WTC11 (cell line): ENCODE measurements at regions not wholly inside any gene's neighbourhood (a gene's known extent, or its start where the extent isn't known, plus 50 kb on each side); places are given as distances from the start of the nearest gene placed in this dataset.
A peak's percentile ranks its signal among the peaks of the same experiment; 100 is the strongest.
"Not testable (repeated sequence)": the region's sequence is repeated elsewhere in the genome, so short reads cannot be mapped to it uniquely, and the experiment has no call there.

Experiments used
- ATAC-seq: fragments of 200-7000 bp; cut with Tn5 transposase; 2 replicates; pipeline ENCODE4 v1.10.0; 2021; ENCODE audit warnings: mild to moderate bottlenecking, moderate library complexity
- CTCF ChIA-PET: fragments of 300-600 bp; sonication (Branson Sonifier 250); formaldehyde crosslinking; loops from one replicate; lab custom pipeline; 2021; ENCODE audit warnings: antibody characterized with exemption; lab: Charles Lee
- POLR2A ChIA-PET: fragments of 350-600 bp; sonication (Branson Sonifier 250); formaldehyde crosslinking; loops from one replicate; lab custom pipeline; 2021; ENCODE audit warnings: antibody characterized with exemption; lab: Charles Lee
- DNase-seq: peaks from one replicate; pipeline ENCODE4 v3.0.0; 2021; ENCODE audit warnings: low spot score
- H3K27ac Mint-ChIP-seq: 2 replicates; pipeline ENCODE4 v1.8.0; 2021; ENCODE audit warnings: mixed read lengths
- H3K27me3 Mint-ChIP-seq: 2 replicates; pipeline ENCODE4 v1.8.0; 2021; ENCODE audit warnings: low read depth, mild to moderate bottlenecking, moderate library complexity, mixed read lengths
- H3K36me3 Mint-ChIP-seq: 2 replicates; pipeline ENCODE4 v1.8.0; 2021; ENCODE audit warnings: mixed read lengths
- H3K4me1 Mint-ChIP-seq: 2 replicates; pipeline ENCODE4 v1.8.0; 2022; ENCODE audit warnings: mixed read lengths
- H3K4me3 Mint-ChIP-seq: 2 replicates; pipeline ENCODE4 v1.8.0; 2021; ENCODE audit warnings: mild to moderate bottlenecking, moderate library complexity, mixed read lengths
- H3K9me3 Mint-ChIP-seq: 2 replicates; pipeline ENCODE4 v1.8.0; 2021; ENCODE audit warnings: mixed read lengths
- ATF3 ChIP-seq: sonication (generic); formaldehyde crosslinking; conservative IDR thresholded peaks from 2 replicates; pipeline ENCODE4 v1.8.1; 2022; ENCODE audit warnings: mild to moderate bottlenecking, missing genetic modification reagents
- CBFB ChIP-seq: sonication (generic); formaldehyde crosslinking; IDR thresholded peaks from 2 replicates; pipeline ENCODE4 v1.8.1; 2022; ENCODE audit warnings: mild to moderate bottlenecking, low read depth, missing genetic modification reagents
- ELF4 ChIP-seq: sonication (generic); formaldehyde crosslinking; IDR thresholded peaks from 2 replicates; pipeline ENCODE4 v1.8.1; 2022; ENCODE audit warnings: low read depth, mild to moderate bottlenecking, moderate library complexity, missing genetic modification reagents
- FOXP1 ChIP-seq: sonication (generic); formaldehyde crosslinking; IDR thresholded peaks from 2 replicates; pipeline ENCODE4 v1.8.0; 2022; ENCODE audit warnings: missing genetic modification reagents, mild to moderate bottlenecking, moderate library complexity, borderline replicate concordance
- KAT7 ChIP-seq: sonication (generic); formaldehyde crosslinking; IDR thresholded peaks from 2 replicates; pipeline ENCODE4 v1.8.1; 2023; ENCODE audit warnings: missing genetic modification reagents, mild to moderate bottlenecking, borderline replicate concordance
- MXD4 ChIP-seq: fragments of 250-450 bp; sonication (Bioruptor Pico); IDR thresholded peaks from 2 replicates; pipeline ENCODE4 v1.8.0; 2021; ENCODE audit warnings: mild to moderate bottlenecking, moderate library complexity, borderline replicate concordance
- NFYB ChIP-seq: sonication (generic); formaldehyde crosslinking; conservative IDR thresholded peaks from 2 replicates; pipeline ENCODE4 v1.8.0; 2022; ENCODE audit warnings: low read depth, missing genetic modification reagents
- SMAD4 ChIP-seq: sonication (generic); formaldehyde crosslinking; IDR thresholded peaks from 2 replicates; pipeline ENCODE4 v1.8.0; 2022; ENCODE audit warnings: mild to moderate bottlenecking, missing genetic modification reagents
- SOX15 ChIP-seq: fragments of 250-450 bp; sonication (Bioruptor Pico); IDR thresholded peaks from 2 replicates; pipeline ENCODE4 v1.9.0; 2021; ENCODE audit warnings: mild to moderate bottlenecking
- TEAD4 ChIP-seq: sonication (generic); formaldehyde crosslinking; IDR thresholded peaks from 2 replicates; pipeline ENCODE4 v1.8.0; 2022; ENCODE audit warnings: mild to moderate bottlenecking, missing genetic modification reagents
- ZBTB21 ChIP-seq: sonication (generic); formaldehyde crosslinking; IDR thresholded peaks from 2 replicates; pipeline ENCODE4 v1.8.1; 2023; ENCODE audit warnings: mild to moderate bottlenecking, missing genetic modification reagents, borderline replicate concordance
- ZNF416 ChIP-seq: fragments of 250-450 bp; sonication (Bioruptor Pico); IDR thresholded peaks from 2 replicates; pipeline ENCODE4 v1.9.0; 2021; ENCODE audit warnings: mild to moderate bottlenecking, inconsistent platforms
- TF ChIP-seq, protein P1 (sequence below): sonication (generic); formaldehyde crosslinking; IDR thresholded peaks from 2 replicates; pipeline ENCODE4 v1.8.0; 2022; ENCODE audit warnings: mild to moderate bottlenecking, missing genetic modification reagents
- TF ChIP-seq, protein P2 (sequence below): sonication (generic); formaldehyde crosslinking; IDR thresholded peaks from 2 replicates; pipeline ENCODE4 v1.8.0; 2022; ENCODE audit warnings: mild to moderate bottlenecking, missing genetic modification reagents
- TF ChIP-seq, protein P3 (sequence below): sonication (generic); formaldehyde crosslinking; IDR thresholded peaks from 2 replicates; pipeline ENCODE4 v1.8.1; 2023; ENCODE audit warnings: mild to moderate bottlenecking, missing genetic modification reagents, moderate library complexity
- TF ChIP-seq, protein P4 (sequence below): fragments of 200-600 bp; IDR thresholded peaks from 2 replicates; pipeline ENCODE4 v1.8.0; 2022; ENCODE audit warnings: antibody characterized with exemption

GRCh38 chr13:76289558-76289957 lies 596.6 kb downstream of the KCTD12 start:
- no peaks in the 10 kb centered on the region for H3K27me3 Mint-ChIP-seq
- no peak overlapping the region for H3K4me3 Mint-ChIP-seq
- POLR2A ChIA-PET, result no interaction called here
- DNase-seq (no peak), ATAC-seq (peak; percentile 48; the same call in 1 of the 2 replicates)
- CTCF ChIA-PET, result no interaction called here
- H3K4me1 Mint-ChIP-seq, result peaks cover 19% of the 10 kb centered on the region
- peaks cover 25% of the 10 kb centered on the region for H3K9me3 Mint-ChIP-seq
- TF ChIP-seq FOXP1 (CRISPR knock-in tag), result no peak
- peaks cover 18% of the 10 kb centered on the region for H3K36me3 Mint-ChIP-seq
- no peak overlapping the region for H3K27ac Mint-ChIP-seq

DNA sequence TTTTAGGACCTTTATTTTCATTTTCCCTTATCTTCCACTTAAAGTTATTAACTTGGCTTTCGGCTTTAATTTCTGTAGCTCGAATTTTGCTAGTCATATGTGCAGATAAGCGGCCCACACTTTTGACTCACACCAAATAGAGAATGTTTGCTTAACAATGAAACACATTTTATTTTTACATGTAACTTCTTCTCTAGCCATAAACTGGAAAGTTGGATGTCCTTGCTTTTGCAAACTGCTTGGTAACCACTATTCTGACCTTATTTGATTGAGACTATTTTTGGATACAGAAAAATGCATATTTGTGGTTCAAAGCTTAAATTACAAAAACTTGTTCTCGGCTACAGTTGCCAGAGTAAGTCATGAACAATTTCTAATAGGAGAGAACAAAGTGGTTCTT lies 600.0 kb downstream of the KCTD12 start:
- Mint-ChIP-seq H3K27me3 (no peaks in the 10 kb centered on the region), H3K9me3 (peaks cover 17% of the 10 kb centered on the region), H3K36me3 (peaks cover 13% of the 10 kb centered on the region), H3K4me3 (no peak overlapping the region), H3K4me1 (peaks cover 27% of the 10 kb centered on the region), H3K27ac (no peak overlapping the region)
- no peak for DNase-seq
- POLR2A ChIA-PET, result no interaction called here
- CTCF ChIA-PET, result no interaction called here
- no peak for TF ChIP-seq TEAD4
- ATAC-seq, result no peak

- POLR2A ChIA-PET, result no interaction called here
- DNase-seq, result no peak
- Mint-ChIP-seq H3K27ac (no peak overlapping the region), H3K36me3 (peaks cover 13% of the 10 kb centered on the region), H3K27me3 (no peaks in the 10 kb centered on the region), H3K4me1 (peaks cover 26% of the 10 kb centered on the region), H3K9me3 (peaks cover 17% of the 10 kb centered on the region), H3K4me3 (no peak overlapping the region)
- ATAC-seq, result no peak
- CTCF ChIA-PET, result no interaction called here
- TF ChIP-seq, protein P1, sequence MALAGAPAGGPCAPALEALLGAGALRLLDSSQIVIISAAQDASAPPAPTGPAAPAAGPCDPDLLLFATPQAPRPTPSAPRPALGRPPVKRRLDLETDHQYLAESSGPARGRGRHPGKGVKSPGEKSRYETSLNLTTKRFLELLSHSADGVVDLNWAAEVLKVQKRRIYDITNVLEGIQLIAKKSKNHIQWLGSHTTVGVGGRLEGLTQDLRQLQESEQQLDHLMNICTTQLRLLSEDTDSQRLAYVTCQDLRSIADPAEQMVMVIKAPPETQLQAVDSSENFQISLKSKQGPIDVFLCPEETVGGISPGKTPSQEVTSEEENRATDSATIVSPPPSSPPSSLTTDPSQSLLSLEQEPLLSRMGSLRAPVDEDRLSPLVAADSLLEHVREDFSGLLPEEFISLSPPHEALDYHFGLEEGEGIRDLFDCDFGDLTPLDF, result no peak
- TF ChIP-seq, protein P2, sequence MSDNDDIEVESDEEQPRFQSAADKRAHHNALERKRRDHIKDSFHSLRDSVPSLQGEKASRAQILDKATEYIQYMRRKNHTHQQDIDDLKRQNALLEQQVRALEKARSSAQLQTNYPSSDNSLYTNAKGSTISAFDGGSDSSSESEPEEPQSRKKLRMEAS (CRISPR knock-in tag), result no peak
- TF ChIP-seq ZBTB21 (no peak), NFYB (CRISPR knock-in tag) (no peak), CBFB (CRISPR knock-in tag) (no peak), ELF4 (no peak), ZNF416 (CRISPR knock-in tag) (no peak), SOX15 (CRISPR knock-in tag) (no peak), KAT7 (no peak), SMAD4 (CRISPR knock-in tag) (no peak)
- TF ChIP-seq, protein P3, sequence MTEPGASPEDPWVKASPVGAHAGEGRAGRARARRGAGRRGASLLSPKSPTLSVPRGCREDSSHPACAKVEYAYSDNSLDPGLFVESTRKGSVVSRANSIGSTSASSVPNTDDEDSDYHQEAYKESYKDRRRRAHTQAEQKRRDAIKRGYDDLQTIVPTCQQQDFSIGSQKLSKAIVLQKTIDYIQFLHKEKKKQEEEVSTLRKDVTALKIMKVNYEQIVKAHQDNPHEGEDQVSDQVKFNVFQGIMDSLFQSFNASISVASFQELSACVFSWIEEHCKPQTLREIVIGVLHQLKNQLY (CRISPR knock-in tag), result no peak
Measured at GRCh38 chr13:76285463-76285862, 600.7 kb downstream of the KCTD12 start.

DNA sequence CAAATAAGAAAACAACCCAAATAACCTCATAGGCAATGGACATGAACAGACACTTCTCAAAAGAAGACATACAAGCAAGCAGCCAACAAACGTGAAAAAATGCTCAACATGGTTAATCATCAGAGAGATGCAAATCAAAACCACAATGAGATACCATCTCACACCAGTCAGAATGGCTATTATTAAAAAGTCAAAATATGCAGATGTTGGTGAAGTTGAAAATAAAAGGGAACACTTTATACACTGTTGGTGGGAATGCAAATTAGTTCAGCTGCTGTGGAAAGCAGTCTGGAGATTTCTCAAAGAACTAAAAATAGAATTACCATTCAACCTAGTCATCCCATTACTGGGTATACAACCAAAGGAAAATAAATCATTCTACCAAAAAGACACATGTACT lies 606.4 kb downstream of the KCTD12 start:
- H3K27me3 Mint-ChIP-seq, H3K4me1 Mint-ChIP-seq, ATAC-seq, H3K4me3 Mint-ChIP-seq, H3K27ac Mint-ChIP-seq, DNase-seq, H3K36me3 Mint-ChIP-seq, POLR2A ChIA-PET, CTCF ChIA-PET: not testable (repeated sequence)
- peaks cover 18% of the 10 kb centered on the region for H3K9me3 Mint-ChIP-seq

- ATAC-seq (peak; percentile 84), DNase-seq (peak; percentile 10)
- Mint-ChIP-seq H3K36me3 (0 out of 2 replicates have a peak, but pooled peaks cover 6% of the 10 kb centered on the region), H3K9me3 (peaks cover 37% of the 10 kb centered on the region), H3K27me3 (no peaks in the 10 kb centered on the region; the same call in 1 of the 2 replicates), H3K4me3 (no peak overlapping the region), H3K4me1 (no peaks in the 10 kb centered on the region), H3K27ac (no peak overlapping the region)
- ChIA-PET POLR2A (no interaction called here), CTCF (no interaction called here)
- no peak for TF ChIP-seq MXD4
- TF ChIP-seq, protein P4, sequence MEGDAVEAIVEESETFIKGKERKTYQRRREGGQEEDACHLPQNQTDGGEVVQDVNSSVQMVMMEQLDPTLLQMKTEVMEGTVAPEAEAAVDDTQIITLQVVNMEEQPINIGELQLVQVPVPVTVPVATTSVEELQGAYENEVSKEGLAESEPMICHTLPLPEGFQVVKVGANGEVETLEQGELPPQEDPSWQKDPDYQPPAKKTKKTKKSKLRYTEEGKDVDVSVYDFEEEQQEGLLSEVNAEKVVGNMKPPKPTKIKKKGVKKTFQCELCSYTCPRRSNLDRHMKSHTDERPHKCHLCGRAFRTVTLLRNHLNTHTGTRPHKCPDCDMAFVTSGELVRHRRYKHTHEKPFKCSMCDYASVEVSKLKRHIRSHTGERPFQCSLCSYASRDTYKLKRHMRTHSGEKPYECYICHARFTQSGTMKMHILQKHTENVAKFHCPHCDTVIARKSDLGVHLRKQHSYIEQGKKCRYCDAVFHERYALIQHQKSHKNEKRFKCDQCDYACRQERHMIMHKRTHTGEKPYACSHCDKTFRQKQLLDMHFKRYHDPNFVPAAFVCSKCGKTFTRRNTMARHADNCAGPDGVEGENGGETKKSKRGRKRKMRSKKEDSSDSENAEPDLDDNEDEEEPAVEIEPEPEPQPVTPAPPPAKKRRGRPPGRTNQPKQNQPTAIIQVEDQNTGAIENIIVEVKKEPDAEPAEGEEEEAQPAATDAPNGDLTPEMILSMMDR, result no peak
- TF ChIP-seq ATF3 (CRISPR knock-in tag), result no peak
Measured at GRCh38 chr13:76271728-76272232, 614.4 kb downstream of the KCTD12 start.

GRCh38 chr13:76268307-76268706 lies 617.9 kb downstream of the KCTD12 start:
- DNase-seq, result not testable (repeated sequence)

More at GRCh38 chr13:76268307-76268706, 617.9 kb downstream of the KCTD12 start:
- H3K27me3 Mint-ChIP-seq, H3K36me3 Mint-ChIP-seq, H3K27ac Mint-ChIP-seq, ATAC-seq, CTCF ChIA-PET, POLR2A ChIA-PET, H3K4me3 Mint-ChIP-seq, H3K4me1 Mint-ChIP-seq: not testable (repeated sequence)
- H3K9me3 Mint-ChIP-seq, result peaks cover 37% of the 10 kb centered on the region
